Endothelial cell (in vitro differentiated cells): ENCODE measurements at regions not wholly inside any gene's neighbourhood (a gene's known extent, or its start where the extent isn't known, plus 50 kb on each side); places are given as distances from the start of the nearest gene placed in this dataset.

ENCODE experiments used
- DNase-seq: peaks from one replicate; pipeline ENCODE4 v3.0.0; 2021; ENCODE audit warnings: low spot score
- H3K27ac Mint-ChIP-seq: one replicate; pipeline ENCODE4 v1.8.0; 2021; ENCODE audit warnings: mixed read lengths, inconsistent platforms; ENCODE audit not compliant: unreplicated experiment
- H3K27me3 Mint-ChIP-seq: one replicate; pipeline ENCODE4 v1.8.0; 2021; ENCODE audit warnings: mild to moderate bottlenecking, moderate library complexity, mixed read lengths, inconsistent platforms; ENCODE audit not compliant: unreplicated experiment
- H3K36me3 Mint-ChIP-seq: one replicate; pipeline ENCODE4 v1.8.0; 2021; ENCODE audit warnings: mild to moderate bottlenecking, low read depth, mixed read lengths, inconsistent platforms; ENCODE audit not compliant: unreplicated experiment
- H3K4me1 Mint-ChIP-seq: one replicate; pipeline ENCODE4 v1.8.0; 2021; ENCODE audit warnings: mild to moderate bottlenecking, mixed read lengths, inconsistent platforms; ENCODE audit not compliant: unreplicated experiment
- H3K4me3 Mint-ChIP-seq: one replicate; pipeline ENCODE4 v1.8.0; 2021; ENCODE audit warnings: mild to moderate bottlenecking, mixed read lengths, inconsistent platforms; ENCODE audit not compliant: unreplicated experiment
- H3K9me3 Mint-ChIP-seq: one replicate; pipeline ENCODE4 v1.8.0; 2021; ENCODE audit warnings: mixed read lengths, inconsistent platforms; ENCODE audit not compliant: unreplicated experiment
- TF ChIP-seq, protein P1 (sequence below): fragments of 200-600 bp; sonication (generic); IDR thresholded peaks from one replicate; pipeline ENCODE4 v1.5.0; 2021; ENCODE audit warnings: antibody characterized with exemption; ENCODE audit not compliant: unreplicated experiment

GRCh38 chr4:164606478-164606877 is 147.5 kb upstream of the SMIM31 start:
- Mint-ChIP-seq H3K36me3 (peaks cover 6% of the 10 kb centered on the region), H3K9me3 (no peaks in the 10 kb centered on the region), H3K4me1 (no peaks in the 10 kb centered on the region), H3K27me3 (peaks cover 2% of the 10 kb centered on the region), H3K27ac (no peak overlapping the region), H3K4me3 (no peak overlapping the region)
- TF ChIP-seq, protein P1, sequence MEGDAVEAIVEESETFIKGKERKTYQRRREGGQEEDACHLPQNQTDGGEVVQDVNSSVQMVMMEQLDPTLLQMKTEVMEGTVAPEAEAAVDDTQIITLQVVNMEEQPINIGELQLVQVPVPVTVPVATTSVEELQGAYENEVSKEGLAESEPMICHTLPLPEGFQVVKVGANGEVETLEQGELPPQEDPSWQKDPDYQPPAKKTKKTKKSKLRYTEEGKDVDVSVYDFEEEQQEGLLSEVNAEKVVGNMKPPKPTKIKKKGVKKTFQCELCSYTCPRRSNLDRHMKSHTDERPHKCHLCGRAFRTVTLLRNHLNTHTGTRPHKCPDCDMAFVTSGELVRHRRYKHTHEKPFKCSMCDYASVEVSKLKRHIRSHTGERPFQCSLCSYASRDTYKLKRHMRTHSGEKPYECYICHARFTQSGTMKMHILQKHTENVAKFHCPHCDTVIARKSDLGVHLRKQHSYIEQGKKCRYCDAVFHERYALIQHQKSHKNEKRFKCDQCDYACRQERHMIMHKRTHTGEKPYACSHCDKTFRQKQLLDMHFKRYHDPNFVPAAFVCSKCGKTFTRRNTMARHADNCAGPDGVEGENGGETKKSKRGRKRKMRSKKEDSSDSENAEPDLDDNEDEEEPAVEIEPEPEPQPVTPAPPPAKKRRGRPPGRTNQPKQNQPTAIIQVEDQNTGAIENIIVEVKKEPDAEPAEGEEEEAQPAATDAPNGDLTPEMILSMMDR = no peak
- DNase-seq = no peak

DNA sequence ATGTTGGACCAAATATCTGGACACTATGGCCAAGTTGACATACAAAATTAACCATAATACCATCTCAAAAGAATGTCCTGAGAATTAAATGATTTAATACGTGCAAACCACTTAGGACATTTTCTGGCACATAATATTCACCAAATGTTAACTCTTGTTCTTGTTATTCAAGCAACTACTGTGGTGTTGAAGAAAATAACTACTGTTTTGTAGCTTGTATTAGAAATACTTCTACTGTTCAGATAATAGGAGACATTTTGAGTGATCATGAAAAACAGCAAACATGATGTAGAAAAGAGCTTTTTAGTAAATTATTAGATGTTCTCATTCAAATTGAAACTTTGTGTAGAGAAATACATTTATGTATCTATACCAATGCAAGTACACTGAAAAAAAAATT is 140.7 kb upstream of the SMIM31 start:
- Mint-ChIP-seq H3K9me3 (no peaks in the 10 kb centered on the region), H3K27ac (no peak overlapping the region), H3K27me3 (peaks cover 2% of the 10 kb centered on the region), H3K4me1 (no peaks in the 10 kb centered on the region), H3K4me3 (no peak overlapping the region), H3K36me3 (no peaks in the 10 kb centered on the region)
- TF ChIP-seq, protein P1 = no peak
- no peak for DNase-seq

DNA sequence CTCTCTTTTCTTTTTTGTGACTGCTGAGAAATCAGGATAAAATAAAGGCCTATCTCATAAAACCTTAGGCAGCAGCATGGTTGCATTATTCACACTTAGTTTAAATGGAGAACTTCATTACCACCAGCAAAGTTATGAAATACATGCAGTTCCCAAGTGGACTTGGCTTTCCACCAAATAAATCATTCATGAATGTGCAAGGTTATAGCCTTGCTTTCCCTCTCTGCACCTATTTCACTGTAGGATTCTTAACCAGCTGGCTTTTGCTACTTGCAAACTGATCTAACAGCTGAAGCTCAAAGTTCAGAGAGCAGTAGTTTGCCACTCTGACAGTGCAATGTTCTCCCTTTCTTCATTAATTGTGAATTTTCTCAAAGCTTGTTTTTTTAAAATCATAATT is 140.1 kb upstream of the SMIM31 start:
- Mint-ChIP-seq H3K27ac (no peak overlapping the region), H3K4me3 (no peak overlapping the region), H3K9me3 (no peaks in the 10 kb centered on the region), H3K27me3 (peaks cover 2% of the 10 kb centered on the region), H3K4me1 (no peaks in the 10 kb centered on the region), H3K36me3 (no peaks in the 10 kb centered on the region)
- TF ChIP-seq, protein P1 = no peak
- DNase-seq = no peak

- Mint-ChIP-seq H3K36me3 (no peaks in the 10 kb centered on the region), H3K9me3 (no peaks in the 10 kb centered on the region), H3K27me3 (peaks cover 2% of the 10 kb centered on the region), H3K4me1 (no peaks in the 10 kb centered on the region), H3K27ac (no peak overlapping the region), H3K4me3 (no peak overlapping the region)
- TF ChIP-seq, protein P1 = no peak
- DNase-seq = no peak
These were observed 139.6 kb upstream of the SMIM31 start for GRCh38 chr4:164614329-164614728.

- Mint-ChIP-seq H3K4me3 (no peak overlapping the region), H3K9me3 (no peaks in the 10 kb centered on the region), H3K27me3 (peaks cover 2% of the 10 kb centered on the region), H3K27ac (no peak overlapping the region), H3K36me3 (no peaks in the 10 kb centered on the region), H3K4me1 (peaks cover 2% of the 10 kb centered on the region)
- TF ChIP-seq, protein P1 = no peak
- DNase-seq = no peak
These were observed 138.9 kb upstream of the SMIM31 start for GRCh38 chr4:164614999-164615398.
